Keratinocyte (primary cell): ENCODE measurements at regions not wholly inside any gene's neighbourhood (a gene's known extent, or its start where the extent isn't known, plus 50 kb on each side); places are given as distances from the start of the nearest gene placed in this dataset.
"Not testable (repeated sequence)": the region's sequence is repeated elsewhere in the genome, so short reads cannot be mapped to it uniquely, and the experiment has no call there.

Experiments used
- DNase-seq: peaks from one replicate; pipeline ENCODE4 v3.0.0-alpha.2; 2011; ENCODE audit warnings: low read depth, missing footprints, low spot score
- FAIRE-seq: peaks from 2 replicates; lab custom pipeline; 2011; peaks lifted over from hg19 to GRCh38; lab: Jason Lieb, UNC
- H2AFZ ChIP-seq: 2 replicates; pipeline ENCODE4 v1.6.0; 2012; ENCODE audit warnings: low read length, control low read depth, inconsistent platforms; ENCODE audit not compliant: control insufficient read depth
- H3K27ac ChIP-seq: 2 replicates; pipeline ENCODE4 v1.5.1; 2011; ENCODE audit warnings: low read length; ENCODE audit not compliant: control insufficient read depth, insufficient read depth
- H3K27me3 ChIP-seq: 3 replicates; pipeline ENCODE4 v1.6.0; 2011; ENCODE audit warnings: low read length; ENCODE audit not compliant: control insufficient read depth, insufficient read depth; ENCODE audit errors: extremely low read depth
- H3K36me3 ChIP-seq, 2 experiments: 2 replicates in 1 of 2; 3 replicates in 1 of 2; pipeline ENCODE4 v1.5.1; 2011; ENCODE audit warnings: low read length in 2 of 2, mild to moderate bottlenecking in 1 of 2; ENCODE audit not compliant: control insufficient read depth in 2 of 2, insufficient read depth in 2 of 2; ENCODE audit errors: extremely low read depth in 1 of 2
- H3K4me1 ChIP-seq: 3 replicates; pipeline ENCODE4 v1.5.1; 2011; ENCODE audit warnings: low read length; ENCODE audit not compliant: control insufficient read depth, insufficient read depth; ENCODE audit errors: extremely low read depth
- H3K4me2 ChIP-seq: 3 replicates; pipeline ENCODE4 v1.6.0; 2011; ENCODE audit warnings: low read depth, low read length; ENCODE audit not compliant: control insufficient read depth, insufficient read depth; ENCODE audit errors: extremely low read depth
- H3K4me3 ChIP-seq, 3 experiments: fragments of 200-600 bp in 1 of 3; sonication (generic) in 1 of 3; 2 replicates in 2 of 3; 3 replicates in 1 of 3; pipeline ENCODE4 v1.5.1; 2011 to 2016; ENCODE audit warnings: low read length in 3 of 3, mild to moderate bottlenecking in 3 of 3, control low read depth in 2 of 3, inconsistent platforms in 1 of 3, low read depth in 1 of 3, mixed read lengths in 1 of 3, mixed run types in 1 of 3, moderate library complexity in 1 of 3; ENCODE audit not compliant: control insufficient read depth in 2 of 3, insufficient read depth in 2 of 3; ENCODE audit errors: extremely low read depth in 1 of 3
- H3K79me2 ChIP-seq: 2 replicates; pipeline ENCODE4 v1.6.0; 2012; ENCODE audit warnings: low read length; ENCODE audit not compliant: control insufficient read depth, insufficient read depth
- H3K9ac ChIP-seq: 3 replicates; pipeline ENCODE4 v1.6.0; 2011; ENCODE audit warnings: low read length; ENCODE audit not compliant: control insufficient read depth, insufficient read depth; ENCODE audit errors: extremely low read depth
- H3K9me1 ChIP-seq: 3 replicates; pipeline ENCODE4 v1.6.0; 2011; ENCODE audit warnings: low read length; ENCODE audit not compliant: control insufficient read depth, insufficient read depth; ENCODE audit errors: extremely low read depth
- H3K9me3 ChIP-seq: 2 replicates; pipeline ENCODE4 v1.5.1; 2012; ENCODE audit warnings: low read depth, low read length; ENCODE audit not compliant: control insufficient read depth
- H4K20me1 ChIP-seq: 3 replicates; pipeline ENCODE4 v1.6.0; 2011; ENCODE audit warnings: low read length; ENCODE audit not compliant: control insufficient read depth, insufficient read depth; ENCODE audit errors: extremely low read depth
- EZH2 ChIP-seq: IDR thresholded peaks from one replicate; pipeline ENCODE4 v1.6.1; 2012; ENCODE audit warnings: inconsistent platforms, mild to moderate bottlenecking, low read length, moderate library complexity
- dilution Hi-C: fragments of 300-500 bp; cut with MboI; formaldehyde crosslinking; loops from one replicate; pipeline ENCODE4 v1.7.0; 2020; ENCODE audit warnings: low sequenced_read_pairs; ENCODE audit not compliant: extremely low pct_ligation_motif_present
- TF ChIP-seq, protein P1 (sequence below), 3 experiments: IDR thresholded peaks in 1 of 3; conservative IDR thresholded peaks in 1 of 3; optimal IDR thresholded peaks in 1 of 3; 2 replicates in 2 of 3; 3 replicates in 1 of 3; pipeline versions ENCODE3 to v1.5.1; 2011; ENCODE audit warnings: low read length in 3 of 3, mild to moderate bottlenecking in 3 of 3, moderate library complexity in 2 of 3, control low read depth in 1 of 3, inconsistent platforms in 1 of 3; ENCODE audit not compliant: insufficient read depth in 2 of 3; ENCODE audit errors: extremely low read depth in 1 of 3

DNA sequence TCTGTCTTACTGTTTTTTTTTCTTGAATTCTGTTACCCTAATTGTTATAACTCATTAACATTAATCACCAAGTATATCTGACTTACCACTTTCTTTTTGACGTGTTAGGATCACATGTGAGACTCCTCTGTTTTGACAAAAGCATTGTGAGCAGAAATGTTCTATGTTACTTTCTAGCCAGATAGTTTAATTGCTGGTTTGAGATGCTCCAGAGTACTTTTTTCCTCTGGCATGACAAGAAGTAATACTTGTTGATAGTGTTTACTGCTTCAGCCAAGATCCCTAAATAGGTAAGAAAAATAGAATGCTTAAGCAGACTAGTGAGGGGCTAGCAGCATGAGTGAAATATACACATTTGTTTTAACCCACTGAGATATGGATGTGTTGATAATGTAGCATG lies 303.9 kb upstream of the PABPC4L start:
- Histone ChIP-seq H3K9me3 (no peaks in the 10 kb centered on the region), H3K4me3 (no peak overlapping the region), H3K27ac (no peak overlapping the region), H3K79me2 (no peaks in the 10 kb centered on the region), H2AFZ (no peak overlapping the region), H3K9ac (no peak overlapping the region), H4K20me1 (no peaks in the 10 kb centered on the region), H3K4me2 (no peak overlapping the region), H3K36me3 (no peaks in the 10 kb centered on the region), H3K9me1 (no peaks in the 10 kb centered on the region), H3K27me3 (no peaks in the 10 kb centered on the region), H3K4me1 (no peaks in the 10 kb centered on the region)
- FAIRE-seq: no peak
- no peak for DNase-seq
- TF ChIP-seq, protein P1, sequence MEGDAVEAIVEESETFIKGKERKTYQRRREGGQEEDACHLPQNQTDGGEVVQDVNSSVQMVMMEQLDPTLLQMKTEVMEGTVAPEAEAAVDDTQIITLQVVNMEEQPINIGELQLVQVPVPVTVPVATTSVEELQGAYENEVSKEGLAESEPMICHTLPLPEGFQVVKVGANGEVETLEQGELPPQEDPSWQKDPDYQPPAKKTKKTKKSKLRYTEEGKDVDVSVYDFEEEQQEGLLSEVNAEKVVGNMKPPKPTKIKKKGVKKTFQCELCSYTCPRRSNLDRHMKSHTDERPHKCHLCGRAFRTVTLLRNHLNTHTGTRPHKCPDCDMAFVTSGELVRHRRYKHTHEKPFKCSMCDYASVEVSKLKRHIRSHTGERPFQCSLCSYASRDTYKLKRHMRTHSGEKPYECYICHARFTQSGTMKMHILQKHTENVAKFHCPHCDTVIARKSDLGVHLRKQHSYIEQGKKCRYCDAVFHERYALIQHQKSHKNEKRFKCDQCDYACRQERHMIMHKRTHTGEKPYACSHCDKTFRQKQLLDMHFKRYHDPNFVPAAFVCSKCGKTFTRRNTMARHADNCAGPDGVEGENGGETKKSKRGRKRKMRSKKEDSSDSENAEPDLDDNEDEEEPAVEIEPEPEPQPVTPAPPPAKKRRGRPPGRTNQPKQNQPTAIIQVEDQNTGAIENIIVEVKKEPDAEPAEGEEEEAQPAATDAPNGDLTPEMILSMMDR (optimal IDR thresholded peaks at IDR 0.05 in 1 of 3, IDR thresholded peaks at IDR 0.05 in 1 of 3, conservative IDR thresholded peaks at IDR 0.05 in 1 of 3; ENCODE audit: extremely low read depth in 1 of 3, insufficient read depth in 2 of 3, low read length in 3 of 3): no peak
- no peak for TF ChIP-seq EZH2
- dilution Hi-C loops: no loop called here

GRCh38 chr4:134501973-134502643 lies 300.5 kb upstream of the PABPC4L start:
- Histone ChIP-seq H3K4me3 (no peak overlapping the region), H3K36me3 (no peaks in the 10 kb centered on the region), H3K4me1 (no peaks in the 10 kb centered on the region), H3K4me2 (no peak overlapping the region), H3K27me3 (no peaks in the 10 kb centered on the region), H3K27ac (no peak overlapping the region), H4K20me1 (no peaks in the 10 kb centered on the region), H3K9me1 (no peaks in the 10 kb centered on the region), H3K9ac (no peak overlapping the region), H3K9me3 (no peaks in the 10 kb centered on the region), H3K79me2 (no peaks in the 10 kb centered on the region), H2AFZ (no peak overlapping the region)
- no peak for TF ChIP-seq EZH2
- TF ChIP-seq, protein P1 (optimal IDR thresholded peaks at IDR 0.05 in 1 of 3, IDR thresholded peaks at IDR 0.05 in 1 of 3, conservative IDR thresholded peaks at IDR 0.05 in 1 of 3; ENCODE audit: extremely low read depth in 1 of 3, insufficient read depth in 2 of 3, low read length in 3 of 3): no peak
- DNase-seq (no peak), FAIRE-seq (no peak)
- dilution Hi-C loops: no loop called here

GRCh38 chr4:134501488-134501887 lies 299.9 kb upstream of the PABPC4L start:
- H2AFZ ChIP-seq, H3K4me2 ChIP-seq, H3K4me3 ChIP-seq, H3K9me1 ChIP-seq, H3K9ac ChIP-seq, H3K27ac ChIP-seq, H3K9me3 ChIP-seq, H3K27me3 ChIP-seq, H3K4me1 ChIP-seq, DNase-seq, FAIRE-seq, H4K20me1 ChIP-seq, H3K36me3 ChIP-seq, H3K79me2 ChIP-seq, dilution Hi-C loops: not testable (repeated sequence)
